ENCODE measurements at regions not wholly inside any gene's neighbourhood (a gene's known extent, or its start where the extent isn't known, plus 50 kb on each side); places are given as distances from the start of the nearest gene placed in this dataset.

DNA sequence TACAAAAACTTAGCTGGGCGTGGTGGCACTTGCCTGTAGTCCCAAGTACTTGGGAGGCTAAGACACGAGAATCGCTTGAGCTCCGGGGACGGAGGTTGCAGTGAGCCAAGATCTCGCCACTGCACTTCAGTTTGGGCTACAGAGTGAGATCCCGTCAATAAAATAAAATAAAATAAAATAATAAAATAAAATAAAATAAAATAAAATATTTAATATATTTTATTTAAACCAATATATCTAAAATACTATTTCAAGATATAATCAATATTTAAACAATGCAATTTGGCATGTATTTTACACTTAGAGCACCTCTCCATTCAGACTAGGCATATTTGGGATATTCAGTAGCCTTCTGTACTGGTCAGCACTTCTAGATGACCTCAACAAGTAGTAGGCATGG is 142.1 kb downstream of the FOXA2 start:
- in situ Hi-C loops (cut with HindIII; ENCODE audit: low sequenced_read_pairs), result no loop called here

DNA sequence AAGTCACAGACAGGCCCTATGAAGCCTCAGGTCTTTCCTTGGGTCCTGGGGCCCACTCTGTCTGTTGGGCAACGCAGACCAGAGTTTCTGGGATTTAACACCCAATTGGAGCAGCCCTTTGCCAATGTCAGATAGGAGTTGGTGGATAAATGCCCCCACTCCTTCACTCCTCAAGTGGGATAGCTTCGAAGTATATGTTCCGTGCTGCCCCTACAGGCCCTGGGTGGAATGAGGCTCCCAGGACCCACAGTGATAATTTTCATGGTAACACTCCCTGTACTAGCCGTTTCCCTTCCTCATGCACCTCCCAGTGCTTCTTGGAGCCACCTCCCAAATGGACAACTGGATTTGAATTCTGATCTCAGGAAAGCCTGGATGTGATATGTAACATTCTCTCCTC is 145.4 kb downstream of the FOXA2 start:
- in situ Hi-C loops (cut with HindIII; ENCODE audit: low sequenced_read_pairs), result no loop called here

DNA sequence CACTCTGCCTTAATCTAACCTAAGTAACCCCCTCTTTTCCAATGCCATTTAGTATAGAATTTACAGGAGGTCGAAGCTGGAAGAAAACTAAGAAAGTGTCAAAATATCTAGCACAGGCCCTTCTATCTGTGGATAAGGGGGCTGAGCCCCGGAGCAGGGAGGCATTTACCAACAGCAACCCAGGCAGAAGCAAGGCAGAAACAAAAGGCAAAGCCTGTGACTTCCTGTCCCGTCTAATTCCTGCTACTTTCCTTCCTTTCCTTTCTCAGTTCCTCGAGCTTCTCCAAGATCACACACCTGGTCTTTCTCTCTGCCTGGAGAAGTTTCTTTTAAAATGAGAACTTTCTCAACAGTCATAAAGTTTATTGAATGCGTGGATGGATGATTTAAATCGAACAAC is 146.0 kb downstream of the FOXA2 start:
- in situ Hi-C loops (cut with HindIII; ENCODE audit: low sequenced_read_pairs), result no loop called here

DNA sequence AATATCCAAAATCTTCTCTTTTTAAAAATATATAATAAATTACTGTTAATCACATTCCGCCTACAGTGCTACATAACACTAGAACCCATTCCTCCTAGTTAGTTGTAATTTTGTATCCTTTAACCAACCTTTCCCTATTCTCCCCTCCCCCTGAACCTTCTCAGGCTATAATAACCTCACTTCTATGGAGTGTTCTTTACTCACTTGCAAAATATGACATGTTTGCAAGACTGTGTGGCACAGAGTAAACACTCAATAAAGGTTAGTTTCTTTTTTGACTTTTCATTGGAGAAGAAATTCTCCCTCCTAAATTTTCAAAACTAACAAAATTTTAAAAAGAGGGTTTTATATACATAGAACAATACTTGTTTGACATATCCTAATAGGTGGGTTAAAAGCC is 147.0 kb downstream of the FOXA2 start:
- in situ Hi-C loops (cut with HindIII; ENCODE audit: low sequenced_read_pairs), result no loop called here

DNA sequence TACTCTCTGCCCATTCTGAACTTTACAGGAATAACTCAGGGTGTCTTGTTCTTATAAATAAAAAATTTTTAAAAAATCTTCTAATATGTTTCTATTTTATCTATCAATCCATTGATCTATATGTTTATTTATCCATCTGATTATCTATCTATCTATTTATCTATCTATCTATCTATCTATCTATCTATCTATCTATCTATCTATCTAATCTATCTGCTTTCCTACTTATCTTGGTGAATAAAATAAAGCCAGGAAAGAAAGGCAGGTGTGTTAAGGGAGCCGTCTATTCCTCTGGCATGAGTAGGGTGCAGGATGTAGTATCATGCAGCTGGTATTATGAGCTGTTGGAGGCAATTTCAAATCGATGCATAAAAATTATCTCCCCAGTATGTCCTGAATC is 153.0 kb downstream of the FOXA2 start:
- in situ Hi-C loops (cut with HindIII; ENCODE audit: low sequenced_read_pairs), result no loop called here

DNA sequence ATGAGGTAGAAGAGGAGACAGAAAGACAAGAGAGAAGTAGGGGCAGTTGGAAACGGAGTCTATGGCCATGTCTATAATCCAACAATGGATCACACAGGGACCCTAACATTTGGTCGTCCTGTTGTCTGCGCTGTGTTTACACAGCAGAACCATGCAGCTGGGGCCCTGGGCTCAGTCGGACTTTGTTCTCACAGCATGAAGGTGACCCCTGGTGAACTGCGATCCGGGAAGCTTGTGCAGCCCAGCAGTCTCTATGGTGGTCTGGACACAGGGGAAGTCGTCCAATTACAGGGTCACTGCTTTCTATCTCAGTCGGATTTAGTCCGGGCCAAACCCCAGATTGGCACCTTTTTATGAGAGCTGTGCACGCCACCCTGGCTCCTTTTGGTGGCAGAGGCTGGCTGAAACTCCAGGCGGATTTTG is 153.6 kb downstream of the FOXA2 start:
- in situ Hi-C loops (cut with HindIII; ENCODE audit: low sequenced_read_pairs), result no loop called here

DNA sequence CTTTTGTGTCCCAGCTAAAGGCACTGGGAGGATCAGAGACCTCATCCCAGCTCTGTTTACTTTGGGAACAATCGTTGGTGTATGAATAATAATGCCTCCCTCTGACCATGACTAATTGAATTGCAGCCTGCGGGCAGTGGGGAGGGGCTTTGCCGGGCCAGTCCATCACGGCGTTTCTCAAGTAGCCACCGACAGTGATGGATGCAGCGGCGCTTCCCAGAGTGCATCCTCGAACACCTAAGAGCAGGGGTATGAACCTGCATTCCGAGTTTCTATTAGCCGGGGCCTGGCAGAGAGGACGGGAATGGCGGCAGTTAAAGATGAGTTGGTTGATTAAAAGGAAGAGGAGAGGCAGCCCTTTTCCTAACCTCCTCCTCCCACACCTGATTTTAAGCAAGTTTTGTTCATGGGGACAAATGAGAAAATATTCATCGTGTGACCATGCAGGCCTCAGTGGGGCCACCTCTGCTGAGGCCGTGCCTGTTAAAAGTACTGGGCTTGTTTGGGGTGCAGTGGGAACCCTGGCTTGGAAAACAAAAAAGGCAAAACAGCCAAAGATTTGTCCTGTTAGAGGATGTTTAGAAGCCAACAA is 154.1 kb downstream of the FOXA2 start:
- in situ Hi-C loops (cut with HindIII; ENCODE audit: low sequenced_read_pairs), result no loop called here

DNA sequence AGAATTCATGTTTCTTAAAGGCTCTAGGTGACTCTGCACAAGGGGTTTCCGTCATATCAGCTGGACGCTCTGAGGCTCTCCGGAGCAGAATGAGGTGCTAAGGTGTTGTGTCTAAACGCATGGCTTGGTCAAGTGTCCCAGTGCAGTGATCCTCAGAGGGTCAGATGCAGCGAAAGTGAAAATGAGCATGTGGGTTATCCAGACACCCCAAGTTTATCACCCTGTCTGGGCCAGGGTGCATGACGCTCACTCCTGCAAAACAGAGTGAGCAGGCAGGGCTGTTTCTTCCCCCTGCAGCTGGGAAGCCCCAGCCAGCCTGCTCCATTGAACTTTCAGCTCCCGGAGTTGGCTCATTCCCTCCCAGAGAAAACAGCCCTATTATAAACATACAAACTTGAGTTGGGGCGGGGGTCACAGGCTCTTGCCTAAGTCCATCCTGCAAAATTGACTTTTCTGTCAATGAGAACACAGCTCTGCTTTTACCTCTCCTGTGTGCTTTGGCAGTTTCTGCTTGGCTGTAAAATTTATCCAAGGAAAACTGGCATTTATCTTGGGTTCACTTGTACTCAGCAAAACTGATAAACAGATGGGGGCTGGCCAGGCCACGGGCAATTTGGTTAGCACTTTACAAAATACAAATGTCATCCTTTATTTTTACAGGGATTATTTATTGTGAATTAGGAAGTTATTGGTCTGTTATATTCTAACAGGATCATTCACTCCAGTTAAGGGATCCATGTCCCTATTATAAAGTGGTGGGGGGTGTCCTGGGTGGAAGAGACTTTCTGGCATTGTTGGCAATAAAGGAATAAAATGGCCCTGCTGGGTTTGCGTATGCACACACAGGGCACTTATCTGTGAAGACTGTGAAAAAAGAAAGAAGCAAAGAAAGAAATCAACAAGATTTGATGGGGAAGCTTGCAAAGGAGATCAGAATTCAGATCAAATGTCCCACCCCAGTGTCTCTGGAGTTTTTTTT is 154.9 kb downstream of the FOXA2 start:
- in situ Hi-C loops (cut with HindIII; ENCODE audit: low sequenced_read_pairs), result no loop called here

DNA sequence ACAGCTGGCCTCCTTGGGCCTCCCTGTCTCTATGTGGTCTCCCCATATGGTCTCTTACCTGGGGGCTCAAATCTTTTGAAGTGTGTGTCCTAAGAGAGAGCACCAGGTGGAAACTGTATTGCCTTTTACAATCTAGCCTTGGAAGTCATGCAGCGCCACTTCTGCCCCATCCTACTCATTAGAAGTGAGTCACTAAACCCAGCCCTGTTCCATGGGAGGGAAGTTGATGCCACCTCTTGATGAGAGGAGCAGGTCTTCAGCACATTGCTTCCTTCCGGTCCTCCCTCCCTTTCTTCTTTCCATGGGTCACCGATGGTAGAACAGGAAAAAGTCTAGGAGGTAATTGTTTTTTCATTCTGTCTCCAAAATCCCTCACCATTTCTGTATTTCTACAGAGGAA is 156.3 kb downstream of the FOXA2 start:
- in situ Hi-C loops (cut with HindIII; ENCODE audit: low sequenced_read_pairs), result no loop called here

DNA sequence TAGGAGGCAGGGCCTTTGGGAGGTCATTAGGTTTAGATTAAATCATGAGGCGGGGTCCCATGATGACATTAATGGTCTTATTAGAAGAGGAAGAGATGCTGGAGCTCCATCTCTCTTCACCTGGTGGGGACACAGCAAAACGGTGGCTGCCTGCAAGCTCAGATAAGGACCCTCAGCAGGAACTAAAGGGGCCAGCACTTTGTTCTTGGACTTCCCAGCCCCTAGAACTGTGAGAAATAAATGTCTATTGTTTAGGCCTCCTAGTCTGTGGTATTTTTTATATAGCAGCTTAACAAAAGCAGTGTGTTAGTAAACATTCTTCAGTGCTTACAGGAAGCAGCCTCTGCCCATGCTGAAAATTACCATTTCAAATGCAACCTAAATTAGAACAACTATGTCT is 157.6 kb downstream of the FOXA2 start:
- in situ Hi-C loops (cut with HindIII; ENCODE audit: low sequenced_read_pairs), result no loop called here

DNA sequence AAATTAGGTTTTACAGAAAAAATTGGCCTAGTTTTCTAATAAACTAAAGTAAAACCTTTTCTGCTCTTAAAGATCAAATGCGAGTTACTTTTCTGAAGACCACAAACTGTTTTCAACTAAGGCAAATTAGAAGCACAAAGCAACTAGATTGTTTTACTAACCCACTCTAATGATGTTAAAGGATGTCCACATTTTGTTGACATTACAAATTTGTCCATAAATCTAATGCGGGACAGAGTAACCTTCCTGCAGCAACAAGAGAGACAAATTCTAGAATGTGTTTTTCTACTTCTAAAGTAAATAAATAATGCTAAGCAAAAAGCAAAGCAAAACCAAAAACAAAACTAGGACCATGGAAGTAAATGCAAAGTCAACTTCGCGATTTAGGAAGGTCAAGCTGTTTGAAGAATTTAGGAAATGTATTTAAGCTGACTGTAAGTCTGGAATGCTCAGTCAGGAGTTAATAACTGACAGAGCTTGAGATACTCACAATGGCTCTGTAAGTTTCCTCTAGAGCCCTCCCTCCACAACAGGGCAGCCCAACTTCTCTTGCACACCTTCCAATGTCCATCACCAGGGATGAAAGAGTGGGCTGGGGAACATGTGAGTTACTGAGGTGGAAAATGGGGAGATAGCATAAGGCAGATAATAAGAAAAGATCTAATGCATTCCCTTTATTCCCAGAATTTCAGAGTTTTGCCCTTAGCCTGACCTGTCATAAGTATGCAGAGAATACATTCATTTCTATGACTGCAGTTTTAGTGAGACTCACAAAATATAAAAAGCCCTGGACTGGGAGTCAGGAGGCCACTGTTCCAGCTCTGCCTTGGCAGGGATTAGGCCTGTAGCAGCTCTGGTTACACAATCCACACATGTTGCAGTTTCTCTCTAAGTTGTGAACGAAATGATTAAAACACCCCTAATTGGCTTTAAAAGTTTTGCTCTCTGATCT is 158.8 kb downstream of the FOXA2 start:
- in situ Hi-C loops (cut with HindIII; ENCODE audit: low sequenced_read_pairs), result no loop called here

DNA sequence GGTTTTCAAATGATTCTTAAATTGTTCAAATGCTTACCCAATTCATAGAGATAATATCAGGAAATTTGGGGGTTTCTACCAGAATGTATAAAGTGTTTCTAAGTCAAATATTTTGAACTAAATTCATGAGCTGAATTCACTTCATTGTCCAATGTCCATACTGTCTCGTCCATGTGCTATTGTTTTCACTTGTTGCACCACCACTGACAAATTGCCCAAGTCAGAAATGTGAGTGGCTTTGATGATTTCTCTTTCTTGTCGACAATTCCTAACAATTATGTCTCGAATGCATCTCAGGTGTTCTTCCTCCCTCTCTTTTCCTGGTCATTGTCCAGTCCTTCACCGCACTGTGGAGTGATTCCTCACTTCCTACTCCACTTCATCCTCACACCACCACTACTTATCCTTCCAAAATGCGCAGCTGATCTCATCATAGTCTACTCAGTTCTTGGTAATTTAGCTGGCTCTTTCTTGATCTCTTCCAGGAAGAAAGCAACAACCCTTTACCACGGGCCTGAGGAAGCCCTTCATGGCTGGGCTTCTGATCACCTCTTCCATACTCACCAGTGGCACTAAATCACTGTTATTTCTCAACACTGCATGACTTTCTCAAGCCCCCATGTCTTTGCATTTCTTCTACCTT is 161.1 kb downstream of the FOXA2 start:
- in situ Hi-C loops (cut with HindIII; ENCODE audit: low sequenced_read_pairs), result no loop called here

DNA sequence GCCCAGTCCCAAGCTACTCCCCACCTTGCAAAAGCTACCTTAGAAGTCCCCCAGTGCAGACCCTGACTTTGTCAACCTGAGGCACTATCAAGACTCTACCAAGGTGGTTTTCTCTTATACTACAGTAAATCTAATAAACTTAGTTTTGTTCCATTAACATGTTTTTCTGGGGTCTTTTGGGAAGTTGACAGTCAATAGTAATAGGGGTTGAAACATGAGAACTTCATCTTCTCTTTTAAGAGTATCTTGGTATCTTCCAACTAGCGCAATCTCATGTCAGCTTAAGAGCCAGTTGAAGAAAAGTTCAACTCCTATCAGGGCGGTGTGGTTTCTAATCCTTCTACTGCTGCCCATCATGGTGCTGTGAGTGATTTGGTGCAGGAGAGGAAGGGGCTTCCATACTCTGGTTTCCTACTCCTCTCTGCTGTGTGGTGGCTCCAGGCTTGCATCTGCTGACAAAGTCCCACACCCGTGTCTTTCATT is 164.2 kb downstream of the FOXA2 start:
- in situ Hi-C loops (cut with HindIII; ENCODE audit: low sequenced_read_pairs), result no loop called here

DNA sequence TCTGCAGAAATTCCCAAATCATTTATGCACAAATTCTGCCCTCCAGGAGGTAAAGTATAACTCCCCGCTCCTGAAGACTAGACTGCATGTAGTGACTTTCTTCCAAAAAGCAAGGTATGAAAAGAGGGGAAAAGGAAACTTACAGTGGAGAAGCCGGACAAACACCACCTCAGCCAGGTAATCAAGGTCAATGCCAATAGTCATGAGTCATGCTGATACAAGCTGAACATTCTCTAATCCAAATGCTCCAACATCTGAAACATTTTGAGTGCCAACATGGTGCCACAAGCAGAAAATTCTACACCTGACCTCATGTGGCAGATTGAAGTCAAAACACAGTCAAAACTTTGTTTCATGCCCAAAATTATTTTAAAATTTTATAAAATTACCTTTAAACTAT is 165.6 kb downstream of the FOXA2 start:
- in situ Hi-C loops (cut with HindIII; ENCODE audit: low sequenced_read_pairs), result no loop called here

DNA sequence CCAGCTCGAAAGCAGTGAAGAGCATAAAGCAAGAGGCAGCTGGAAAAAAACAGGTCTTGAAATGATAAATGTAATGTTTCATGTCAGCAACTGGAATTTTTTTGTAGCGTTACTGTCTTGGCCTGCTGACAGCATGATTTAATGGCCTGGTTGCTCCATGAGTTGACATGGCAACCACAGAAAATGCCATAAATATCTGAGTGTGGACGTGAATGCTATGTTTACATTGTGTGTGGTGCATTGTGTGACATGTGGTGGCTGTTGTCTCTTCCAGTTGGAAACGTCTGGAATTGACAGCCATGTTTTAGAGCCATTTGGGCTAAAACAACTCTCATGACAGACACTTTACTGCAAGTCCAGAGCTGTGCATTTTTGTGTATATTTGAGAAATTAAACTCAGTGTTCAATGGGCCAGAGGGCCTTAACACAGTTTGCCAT is 170.0 kb downstream of the FOXA2 start:
- in situ Hi-C loops (cut with HindIII; ENCODE audit: low sequenced_read_pairs), result no loop called here

DNA sequence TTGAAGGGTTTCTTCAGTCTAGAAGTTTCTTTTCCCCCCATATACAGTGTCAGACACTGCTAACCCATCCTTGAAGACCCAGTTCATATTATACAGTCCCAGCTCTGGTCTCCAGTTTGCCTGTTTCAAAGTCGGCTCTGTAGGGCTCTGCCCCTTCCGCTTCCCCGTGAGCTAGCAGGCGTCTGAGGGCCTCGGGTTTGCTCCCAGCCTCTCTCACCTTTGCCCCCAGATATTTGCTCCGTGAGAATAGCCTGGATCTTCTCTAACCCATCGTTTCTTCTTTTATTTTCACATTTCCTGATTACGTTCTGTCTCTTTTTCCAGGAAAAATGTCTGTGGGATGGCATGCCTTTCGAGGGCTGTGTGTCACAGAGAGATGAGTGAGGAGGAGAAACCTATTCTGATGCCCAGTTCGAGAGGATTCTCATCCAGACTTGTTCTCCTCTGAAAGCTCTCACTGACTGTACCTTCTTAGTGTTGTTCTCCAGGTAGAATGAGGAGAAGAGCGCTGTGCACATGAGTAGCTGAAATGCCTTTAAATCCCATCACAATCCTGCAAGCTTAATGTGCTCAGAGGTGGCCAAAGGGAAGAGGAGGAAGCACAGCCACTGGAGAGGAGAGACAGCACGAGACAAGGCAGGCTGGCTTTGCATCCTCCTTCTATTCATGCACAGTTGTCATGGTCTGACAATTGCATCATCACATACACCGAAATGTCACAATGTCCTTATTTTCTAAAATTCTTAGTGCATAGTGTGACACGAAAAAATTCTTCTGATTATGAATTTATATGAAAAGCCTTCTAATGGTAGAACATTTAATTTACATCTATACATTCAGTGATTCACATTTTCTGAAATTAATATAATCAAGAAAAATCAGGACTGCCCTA is 171.1 kb downstream of the FOXA2 start:
- in situ Hi-C loops (cut with HindIII; ENCODE audit: low sequenced_read_pairs), result no loop called here

DNA sequence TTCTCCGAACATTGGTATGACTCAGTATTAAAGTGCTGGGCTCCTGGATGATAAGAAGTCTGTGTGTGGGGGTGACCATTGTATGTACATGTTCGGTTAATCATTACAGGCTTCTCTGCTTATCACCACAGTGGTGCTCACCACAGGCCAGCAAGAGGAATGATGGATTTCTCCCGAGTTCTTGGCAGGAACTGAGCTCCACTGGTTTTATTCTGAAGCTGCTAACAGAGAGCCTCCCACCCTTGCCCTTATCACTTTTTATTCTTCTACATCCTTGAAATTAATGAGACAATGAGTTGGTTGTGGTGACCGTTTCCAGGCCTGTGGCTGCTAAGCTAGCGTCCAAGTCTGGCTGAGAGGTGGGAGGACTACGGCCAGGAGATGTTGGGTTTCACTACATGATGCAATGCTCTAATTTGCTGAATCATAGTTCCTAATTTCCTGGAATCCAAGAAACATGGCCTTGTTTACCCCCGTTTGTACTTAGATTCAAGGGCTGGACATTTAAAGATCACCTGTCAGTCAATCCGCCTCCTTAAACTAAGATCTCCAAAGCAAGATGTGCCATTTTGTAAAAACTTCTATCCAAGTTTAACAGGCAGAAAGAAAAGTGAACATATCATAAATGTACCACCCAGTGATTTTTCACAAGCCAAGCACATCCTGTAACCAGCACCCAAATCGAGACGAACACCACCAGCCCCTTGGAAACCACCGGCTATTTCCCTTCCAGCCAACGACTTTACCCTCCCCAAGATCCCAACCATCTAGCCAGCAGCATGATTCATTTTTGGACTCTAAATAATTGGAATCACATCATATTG is 172.5 kb downstream of the FOXA2 start:
- in situ Hi-C loops (cut with HindIII; ENCODE audit: low sequenced_read_pairs), result no loop called here

DNA sequence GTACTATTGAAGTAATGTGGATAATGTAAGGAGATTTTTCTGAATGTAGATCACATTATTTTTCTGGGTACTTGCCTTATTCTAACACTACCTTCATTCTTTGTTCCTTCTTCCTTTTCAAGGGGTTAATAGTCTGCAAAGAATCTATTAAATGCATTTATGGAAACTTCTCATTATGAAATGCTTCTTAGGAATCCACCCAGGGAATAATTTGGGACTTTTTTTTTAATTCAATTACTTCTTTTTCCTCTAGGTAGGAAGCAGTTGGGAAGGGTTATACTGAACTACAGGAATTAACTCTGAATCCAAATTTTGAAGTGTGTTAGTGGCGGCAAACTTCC is 173.1 kb downstream of the FOXA2 start:
- in situ Hi-C loops (cut with HindIII; ENCODE audit: low sequenced_read_pairs), result no loop called here

Data from DLD1 (cell line).